SK-N-SH treated with all-trans-retinoic acid at 6 μM for 48 hours (cell line): ENCODE measurements at regions not wholly inside any gene's neighbourhood (a gene's known extent, or its start where the extent isn't known, plus 50 kb on each side); places are given as distances from the start of the nearest gene placed in this dataset.

ENCODE experiments used
- ZFP30 ChIP-seq: fragments of 450-650 bp; formaldehyde crosslinking; IDR thresholded peaks from 2 replicates; pipeline ENCODE4 v1.5.0; 2022; ENCODE audit warnings: mild to moderate bottlenecking, moderate library complexity
- ZNF565 ChIP-seq: fragments of 450-650 bp; formaldehyde crosslinking; conservative IDR thresholded peaks from 2 replicates; pipeline ENCODE4 v1.5.0; 2020; ENCODE audit warnings: low read depth, mild to moderate bottlenecking, moderate library complexity
- TF ChIP-seq, protein P1 (sequence below): fragments of 250-450 bp; sonication (Bioruptor Pico); IDR thresholded peaks from 2 replicates; pipeline ENCODE4 v1.8.0; 2020; ENCODE audit warnings: mild to moderate bottlenecking, moderate library complexity, borderline replicate concordance

GRCh38 chr6:113776998-113777397 lies 80.1 kb upstream of the MARCKS start:
- TF ChIP-seq ZNF565 (CRISPR knock-in tag) (no peak), ZFP30 (no peak)
- TF ChIP-seq, protein P1, sequence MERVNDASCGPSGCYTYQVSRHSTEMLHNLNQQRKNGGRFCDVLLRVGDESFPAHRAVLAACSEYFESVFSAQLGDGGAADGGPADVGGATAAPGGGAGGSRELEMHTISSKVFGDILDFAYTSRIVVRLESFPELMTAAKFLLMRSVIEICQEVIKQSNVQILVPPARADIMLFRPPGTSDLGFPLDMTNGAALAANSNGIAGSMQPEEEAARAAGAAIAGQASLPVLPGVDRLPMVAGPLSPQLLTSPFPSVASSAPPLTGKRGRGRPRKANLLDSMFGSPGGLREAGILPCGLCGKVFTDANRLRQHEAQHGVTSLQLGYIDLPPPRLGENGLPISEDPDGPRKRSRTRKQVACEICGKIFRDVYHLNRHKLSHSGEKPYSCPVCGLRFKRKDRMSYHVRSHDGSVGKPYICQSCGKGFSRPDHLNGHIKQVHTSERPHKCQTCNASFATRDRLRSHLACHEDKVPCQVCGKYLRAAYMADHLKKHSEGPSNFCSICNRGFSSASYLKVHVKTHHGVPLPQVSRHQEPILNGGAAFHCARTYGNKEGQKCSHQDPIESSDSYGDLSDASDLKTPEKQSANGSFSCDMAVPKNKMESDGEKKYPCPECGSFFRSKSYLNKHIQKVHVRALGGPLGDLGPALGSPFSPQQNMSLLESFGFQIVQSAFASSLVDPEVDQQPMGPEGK: no peak
